ENCODE measurements at regions not wholly inside any gene's neighbourhood (a gene's known extent, or its start where the extent isn't known, plus 50 kb on each side); places are given as distances from the start of the nearest gene placed in this dataset.
A peak's percentile ranks its signal among the peaks of the same experiment; 100 is the strongest.

DNA sequence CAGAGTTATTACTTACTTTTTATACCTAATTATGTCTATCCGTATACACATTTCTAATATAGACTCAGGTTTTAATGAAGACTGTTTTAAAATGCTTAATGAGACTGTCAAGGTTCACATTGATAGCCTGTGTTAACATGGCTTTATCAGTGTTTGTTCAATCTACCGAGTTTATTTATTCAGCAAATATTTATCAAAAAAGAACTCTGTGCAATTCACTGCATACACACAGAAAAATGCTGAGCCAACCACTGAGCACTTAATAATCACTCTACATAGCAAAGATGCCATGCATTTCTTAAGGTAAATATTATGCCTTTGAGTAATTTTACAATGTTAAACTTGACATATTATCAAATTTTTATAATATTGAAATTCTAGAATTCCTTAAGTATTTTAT is 428.2 kb downstream of the ANXA1 start:
- TF ChIP-seq, protein P1, sequence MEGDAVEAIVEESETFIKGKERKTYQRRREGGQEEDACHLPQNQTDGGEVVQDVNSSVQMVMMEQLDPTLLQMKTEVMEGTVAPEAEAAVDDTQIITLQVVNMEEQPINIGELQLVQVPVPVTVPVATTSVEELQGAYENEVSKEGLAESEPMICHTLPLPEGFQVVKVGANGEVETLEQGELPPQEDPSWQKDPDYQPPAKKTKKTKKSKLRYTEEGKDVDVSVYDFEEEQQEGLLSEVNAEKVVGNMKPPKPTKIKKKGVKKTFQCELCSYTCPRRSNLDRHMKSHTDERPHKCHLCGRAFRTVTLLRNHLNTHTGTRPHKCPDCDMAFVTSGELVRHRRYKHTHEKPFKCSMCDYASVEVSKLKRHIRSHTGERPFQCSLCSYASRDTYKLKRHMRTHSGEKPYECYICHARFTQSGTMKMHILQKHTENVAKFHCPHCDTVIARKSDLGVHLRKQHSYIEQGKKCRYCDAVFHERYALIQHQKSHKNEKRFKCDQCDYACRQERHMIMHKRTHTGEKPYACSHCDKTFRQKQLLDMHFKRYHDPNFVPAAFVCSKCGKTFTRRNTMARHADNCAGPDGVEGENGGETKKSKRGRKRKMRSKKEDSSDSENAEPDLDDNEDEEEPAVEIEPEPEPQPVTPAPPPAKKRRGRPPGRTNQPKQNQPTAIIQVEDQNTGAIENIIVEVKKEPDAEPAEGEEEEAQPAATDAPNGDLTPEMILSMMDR (IDR thresholded peaks at IDR 0.05) = no peak
- TF ChIP-seq POLR2A (IDR thresholded peaks at IDR 0.05) = no peak
- WGBS, 4 donors = 62 to 69% (median 63%) methylated on average over 2 of the region's 2 CpGs
- no peaks in the 10 kb centered on the region for H3K36me3 ChIP-seq
- H3K4me3 ChIP-seq = no peak overlapping the region
- H3K9me3 ChIP-seq = no peaks in the 10 kb centered on the region
- peaks cover 0 to 4% (median 0%) of the 10 kb centered on the region in 12 donors for H3K4me1 ChIP-seq
- no peak overlapping the region for H3K27ac ChIP-seq
- ATAC-seq (no peak), DNase-seq (no peak)
- intact Hi-C loops (cut with DNase I) = loop anchor here in 4 of 10 donors (10.0 kb wide), 3 partner anchors 45 to 75 kb away; no protein-coding TSS in a partner anchor
- H3K27me3 ChIP-seq = no peaks in the 10 kb centered on the region

DNA sequence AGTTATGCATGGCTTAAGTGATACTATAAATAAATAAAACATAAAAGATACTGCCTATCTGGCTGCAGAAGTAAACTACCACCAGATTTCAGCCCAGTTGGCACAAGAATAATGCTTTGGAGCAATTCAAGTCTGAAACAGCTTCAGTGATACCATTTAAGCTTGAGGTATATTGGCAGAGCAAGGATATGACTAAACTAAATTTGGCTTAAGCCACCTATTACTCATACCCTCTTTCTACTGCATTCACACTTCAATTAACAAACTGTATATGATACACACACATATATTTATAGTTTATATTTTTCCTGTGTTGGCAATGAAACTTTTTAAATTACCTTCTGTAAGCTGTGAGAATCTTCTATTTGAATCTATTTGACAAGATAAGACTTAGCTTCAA is 431.9 kb downstream of the ANXA1 start:
- Histone ChIP-seq H3K4me3 (no peak overlapping the region), H3K27ac (no peak overlapping the region), H3K4me1 (peaks cover 0 to 4% (median 0%) of the 10 kb centered on the region in 12 donors), H3K36me3 (no peaks in the 10 kb centered on the region), H3K27me3 (no peaks in the 10 kb centered on the region), H3K9me3 (no peaks in the 10 kb centered on the region)
- TF ChIP-seq POLR2A (IDR thresholded peaks at IDR 0.05) = no peak
- ATAC-seq (peak in 3 of 4 donors; percentile 61 to 85 (median 66)), DNase-seq (no peak)
- intact Hi-C loops (cut with DNase I) = loop anchor here in 1 of 10 donors (10.0 kb wide), 1 partner anchor 49 kb away; no protein-coding TSS in a partner anchor

DNA sequence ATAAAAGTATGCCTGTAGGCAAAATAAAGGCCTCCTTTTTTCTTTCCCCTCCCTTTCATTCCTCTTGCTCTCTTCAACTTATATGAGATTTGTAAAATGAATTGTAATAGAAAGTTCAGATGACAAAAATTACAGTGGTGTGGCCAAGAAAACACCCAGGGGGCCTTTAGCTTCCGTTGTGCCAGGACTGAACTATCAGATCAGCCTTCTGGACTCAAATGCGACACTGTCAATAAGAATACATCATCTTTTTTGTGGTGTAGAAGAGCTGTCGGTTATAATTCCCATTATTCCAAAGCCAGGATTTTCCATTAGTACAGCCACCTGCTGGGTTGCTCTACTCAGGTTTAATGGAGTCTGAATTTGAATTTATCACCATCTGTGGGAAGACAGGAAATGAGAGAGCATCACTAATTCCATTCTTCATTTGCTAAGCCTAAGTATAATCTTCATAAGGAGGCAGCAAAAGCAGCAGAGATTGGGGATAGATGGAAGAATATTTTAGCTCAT is 443.4 kb downstream of the ANXA1 start:
- Histone ChIP-seq H3K4me1 (peaks cover 0 to 2% (median 0%) of the 10 kb centered on the region in 12 donors), H3K9me3 (no peaks in the 10 kb centered on the region), H3K36me3 (no peaks in the 10 kb centered on the region), H3K4me3 (no peak overlapping the region), H3K27me3 (no peaks in the 10 kb centered on the region), H3K27ac (no peak overlapping the region)
- WGBS, 4 donors = 63 to 82% (median 77%) methylated on average over 3 of the region's 3 CpGs
- intact Hi-C loops (cut with DNase I) = no loop called here
- ATAC-seq = no peak
- TF ChIP-seq, protein P1 (IDR thresholded peaks at IDR 0.05) = no peak
- TF ChIP-seq POLR2A (IDR thresholded peaks at IDR 0.05) = no peak
- DNase-seq = no peak

DNA sequence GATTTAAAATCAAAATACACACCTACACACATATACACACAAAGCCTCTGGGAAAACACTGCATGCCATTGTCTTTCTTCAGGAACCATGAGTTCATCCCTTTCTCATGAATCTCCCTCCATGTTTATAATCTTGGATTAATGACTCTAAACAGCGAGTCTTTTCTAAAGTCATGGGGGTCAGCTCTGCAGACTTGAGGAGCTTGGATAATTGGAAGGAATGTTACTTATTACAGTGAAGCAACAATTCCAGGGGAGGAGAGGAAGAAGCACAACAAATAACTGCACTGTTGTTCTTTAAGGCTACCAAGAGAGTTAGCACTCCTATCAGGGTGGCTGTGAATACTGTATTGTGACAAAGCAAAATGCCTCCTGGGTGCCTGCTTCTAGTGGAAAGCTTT is 444.7 kb downstream of the ANXA1 start:
- ATAC-seq (no peak), DNase-seq (no peak)
- intact Hi-C loops (cut with DNase I) = no loop called here
- H3K36me3 ChIP-seq = no peaks in the 10 kb centered on the region
- WGBS, 4 donors = 57 to 85% (median 68%) methylated on average over 1 of the region's 1 CpG
- H3K4me1 ChIP-seq = peaks cover 0 to 2% (median 0%) of the 10 kb centered on the region in 12 donors
- no peak overlapping the region for H3K27ac ChIP-seq
- no peaks in the 10 kb centered on the region for H3K27me3 ChIP-seq
- no peak overlapping the region for H3K4me3 ChIP-seq
- TF ChIP-seq, protein P1 (IDR thresholded peaks at IDR 0.05) = no peak
- no peak for TF ChIP-seq POLR2A (IDR thresholded peaks at IDR 0.05)
- no peaks in the 10 kb centered on the region for H3K9me3 ChIP-seq

DNA sequence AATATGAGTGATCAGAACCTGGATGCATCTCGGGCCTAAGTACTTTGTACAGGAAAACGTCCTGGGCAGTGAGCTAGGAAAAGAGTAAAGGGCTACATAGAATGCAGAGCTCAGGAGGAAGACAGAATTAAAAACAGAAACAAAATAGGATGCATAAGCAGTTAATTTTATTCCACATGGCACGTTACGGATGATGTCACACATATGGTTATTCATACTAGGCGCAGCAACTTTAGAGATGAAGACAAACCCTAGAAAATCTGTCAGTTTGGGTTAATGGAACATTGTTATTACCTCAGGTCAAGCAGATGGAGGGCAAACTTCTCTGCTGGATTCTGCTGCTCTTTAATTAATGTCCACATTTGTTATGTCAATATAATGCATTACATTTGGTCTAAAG is 445.4 kb downstream of the ANXA1 start:
- H3K4me3 ChIP-seq = no peak overlapping the region
- no peak for TF ChIP-seq POLR2A (IDR thresholded peaks at IDR 0.05)
- TF ChIP-seq, protein P1 (IDR thresholded peaks at IDR 0.05) = no peak
- no peak for ATAC-seq
- H3K4me1 ChIP-seq = peaks cover 0 to 2% (median 0%) of the 10 kb centered on the region in 12 donors
- 73 to 81% (median 78%) methylated on average over 5 of the region's 5 CpGs for WGBS, 4 donors
- intact Hi-C loops (cut with DNase I) = no loop called here
- H3K36me3 ChIP-seq = no peaks in the 10 kb centered on the region
- no peaks in the 10 kb centered on the region for H3K27me3 ChIP-seq
- H3K27ac ChIP-seq = no peak overlapping the region
- no peak for DNase-seq
- no peaks in the 10 kb centered on the region for H3K9me3 ChIP-seq

Measured in heart left ventricle (tissue), 16 donors.